GM12878 (cell line): ENCODE measurements at regions not wholly inside any gene's neighbourhood (a gene's known extent, or its start where the extent isn't known, plus 50 kb on each side); places are given as distances from the start of the nearest gene placed in this dataset.

Source experiments
- ATAC-seq: fragments of 200-7000 bp; cut with Tn5 transposase; 3 replicates; pipeline ENCODE4 v1.9.1; 2020; ENCODE audit warnings: mild to moderate bottlenecking, moderate library complexity
- BruUV-seq: library from RNA; stranded (reverse); fragments of 400-500 nt; replicated peaks from 2 replicates; lab custom pipeline; 2021; lab: Mats Ljungman, UMichigan
- CTCF ChIA-PET: fragments of 300-600 bp; sonication (Branson Sonifier 250); formaldehyde crosslinking; extraction: SDS; loops from one replicate; lab custom pipeline; 2021; ENCODE audit warnings: inconsistent platforms; lab: Yijun Ruan, JAX
- POLR2A ChIA-PET: fragments of 350-600 bp; formaldehyde crosslinking; extraction: SDS; loops from one replicate; lab custom pipeline; 2021; ENCODE audit warnings: inconsistent platforms; lab: Charles Lee
- RAD21 ChIA-PET: fragments of 300-600 bp; sonication (Branson Sonifier 250); formaldehyde crosslinking; loops from one replicate; lab custom pipeline; 2023; ENCODE audit warnings: antibody characterized with exemption; ENCODE audit not compliant: unreplicated experiment; lab: Charles Lee
- SMC1A ChIA-PET: fragments of 300-600 bp; sonication (Branson Sonifier 250); formaldehyde crosslinking; loops from one replicate; lab custom pipeline; 2023; ENCODE audit not compliant: unreplicated experiment, uncharacterized antibody; lab: Charles Lee
- DNase-seq: peaks from one replicate; pipeline ENCODE4 v3.0.0-alpha.2; 2011; ENCODE audit warnings: low read depth, low spot score
- FAIRE-seq: peaks from 3 replicates; lab custom pipeline; 2011; peaks lifted over from hg19 to GRCh38; lab: Jason Lieb, UNC
- H2AFZ ChIP-seq: 2 replicates; pipeline ENCODE4 v1.6.0; 2011; ENCODE audit warnings: low read depth, low read length, control low read depth; ENCODE audit not compliant: control insufficient read depth
- H3K27ac ChIP-seq: 2 replicates; pipeline ENCODE4 v1.5.1; 2011; ENCODE audit warnings: control low read depth; ENCODE audit not compliant: control insufficient read depth, insufficient read depth
- H3K27me3 ChIP-seq, 2 experiments: replicated peaks in 1 of 2; 2 replicates each; pipeline versions ENCODE4 v1.6.0 to v1.6.1; 2011; ENCODE audit warnings: low read length in 1 of 2; ENCODE audit not compliant: control insufficient read depth in 2 of 2, insufficient read depth in 2 of 2
- H3K36me3 ChIP-seq, 2 experiments: 2 replicates each; pipeline ENCODE4 v1.5.1; 2011; ENCODE audit warnings: low read length in 1 of 2; ENCODE audit not compliant: control insufficient read depth in 2 of 2, insufficient read depth in 2 of 2
- H3K4me1 ChIP-seq: 2 replicates; pipeline ENCODE4 v1.6.1; 2011; ENCODE audit warnings: mild to moderate bottlenecking, low read length, moderate library complexity, mixed read lengths; ENCODE audit not compliant: control insufficient read depth, insufficient read depth
- H3K4me2 ChIP-seq: 2 replicates; pipeline ENCODE4 v1.6.0; 2011; ENCODE audit warnings: control low read depth; ENCODE audit not compliant: control insufficient read depth, insufficient read depth
- H3K4me3 ChIP-seq: fragments of 200-600 bp; sonication (generic); 2 replicates; pipeline ENCODE4 v1.5.1; 2016
- H3K79me2 ChIP-seq: 2 replicates; pipeline ENCODE4 v1.6.0; 2011; ENCODE audit warnings: low read length; ENCODE audit not compliant: control insufficient read depth, insufficient read depth
- H3K9ac ChIP-seq: 2 replicates; pipeline ENCODE4 v1.8.0; 2011; ENCODE audit warnings: low read length, control low read depth, mixed read lengths; ENCODE audit not compliant: control insufficient read depth, insufficient read depth
- H3K9me3 ChIP-seq: replicated peaks from 3 replicates; pipeline ENCODE4 v1.5.1; 2011; ENCODE audit warnings: mild to moderate bottlenecking, low read length; ENCODE audit not compliant: control insufficient read depth, insufficient read depth
- H4K20me1 ChIP-seq: 2 replicates; pipeline ENCODE4 v1.6.0; 2011; ENCODE audit not compliant: control insufficient read depth, insufficient read depth
- ASH2L ChIP-seq: fragments of 300-600, 200-600 bp; sonication (generic); IDR thresholded peaks from 2 replicates; pipeline ENCODE4 v1.6.1; 2017; ENCODE audit warnings: low read depth, mild to moderate bottlenecking, borderline replicate concordance
- CEBPB ChIP-seq, 2 experiments: fragments of 150-350 bp in 1 of 2; IDR thresholded peaks; 2 replicates each; pipeline ENCODE4 v1.6.1; 2012 to 2014; ENCODE audit warnings: low read depth in 2 of 2, low read length in 2 of 2, borderline replicate concordance in 1 of 2, inconsistent platforms in 1 of 2
- CHD1 ChIP-seq: IDR thresholded peaks from 2 replicates; pipeline ENCODE4 v1.6.1; 2012; ENCODE audit warnings: low read depth, low read length, improper control_type of control experiment
- MEF2A ChIP-seq: IDR thresholded peaks from 2 replicates; pipeline ENCODE4 v1.6.1; 2011; ENCODE audit warnings: low read depth, mild to moderate bottlenecking, low read length, moderate library complexity; ENCODE audit not compliant: insufficient read depth
- MEF2B ChIP-seq: fragments of 450-650 bp; IDR thresholded peaks from 2 replicates; pipeline ENCODE4 v1.6.1; 2018; ENCODE audit warnings: mild to moderate bottlenecking, moderate library complexity; ENCODE audit not compliant: partially characterized antibody, poor library complexity, severe bottlenecking
- PAX8 ChIP-seq: fragments of 450-650 bp; IDR thresholded peaks from 2 replicates; pipeline ENCODE4 v1.6.1; 2017; ENCODE audit warnings: mild to moderate bottlenecking, moderate library complexity
- PML ChIP-seq: IDR thresholded peaks from 2 replicates; pipeline ENCODE4 v1.6.1; 2012; ENCODE audit warnings: low read length, inconsistent platforms
- SREBF1 ChIP-seq: IDR thresholded peaks from 2 replicates; pipeline ENCODE4 v1.6.1; 2012; ENCODE audit warnings: mild to moderate bottlenecking, low read length
- TAF1 ChIP-seq: IDR thresholded peaks from 2 replicates; pipeline ENCODE4 v1.6.1; 2011; ENCODE audit warnings: mild to moderate bottlenecking, low read depth, low read length, borderline replicate concordance
- WGBS: methylation state at CpG from one replicate; pipeline ENCODE4 v1.1.6; 2016; ENCODE audit warnings: low lambda C conversion rate; ENCODE audit not compliant: insufficient replicate concordance, insufficient coverage; ENCODE audit errors: missing lambda C conversion rate; 5-methylcytosine and 5-hydroxymethylcytosine counted together
- in situ Hi-C: fragments of 300-500 bp; cut with MboI; formaldehyde crosslinking; loops from 9 replicates; pipeline ENCODE4 v1.14.3; 2018; ENCODE audit warnings: mixed read lengths
- intact Hi-C: fragments of 100-400 bp; cut with micrococcal nuclease; formaldehyde crosslinking; loops from one replicate; pipeline ENCODE4 v1.14.2; 2022; ENCODE audit not compliant: unreplicated experiment
- TF ChIP-seq, protein P1 (sequence below): IDR thresholded peaks from 2 replicates; pipeline ENCODE4 v1.6.1; 2012; ENCODE audit warnings: mild to moderate bottlenecking, low read depth, low read length

GRCh38 chr12:119262388-119262787 is 72.1 kb upstream of the CCDC60 start:
- H3K9ac ChIP-seq = no peak overlapping the region
- no peak overlapping the region for H3K27ac ChIP-seq
- H3K79me2 ChIP-seq = no peaks in the 10 kb centered on the region
- H2AFZ ChIP-seq = no peak overlapping the region
- H3K36me3 ChIP-seq = no peaks in the 10 kb centered on the region
- H4K20me1 ChIP-seq = no peaks in the 10 kb centered on the region
- in situ Hi-C loops (no loop called here), intact Hi-C loops (no loop called here)
- 42% methylated on average over 2 of the region's 2 CpGs for WGBS
- no peaks in the 10 kb centered on the region; the same call in 2 of the 3 replicates for H3K9me3 ChIP-seq
- POLR2A ChIA-PET = no interaction called here
- no peak for TF ChIP-seq ASH2L
- TF ChIP-seq MEF2B = no peak
- TF ChIP-seq, protein P1, sequence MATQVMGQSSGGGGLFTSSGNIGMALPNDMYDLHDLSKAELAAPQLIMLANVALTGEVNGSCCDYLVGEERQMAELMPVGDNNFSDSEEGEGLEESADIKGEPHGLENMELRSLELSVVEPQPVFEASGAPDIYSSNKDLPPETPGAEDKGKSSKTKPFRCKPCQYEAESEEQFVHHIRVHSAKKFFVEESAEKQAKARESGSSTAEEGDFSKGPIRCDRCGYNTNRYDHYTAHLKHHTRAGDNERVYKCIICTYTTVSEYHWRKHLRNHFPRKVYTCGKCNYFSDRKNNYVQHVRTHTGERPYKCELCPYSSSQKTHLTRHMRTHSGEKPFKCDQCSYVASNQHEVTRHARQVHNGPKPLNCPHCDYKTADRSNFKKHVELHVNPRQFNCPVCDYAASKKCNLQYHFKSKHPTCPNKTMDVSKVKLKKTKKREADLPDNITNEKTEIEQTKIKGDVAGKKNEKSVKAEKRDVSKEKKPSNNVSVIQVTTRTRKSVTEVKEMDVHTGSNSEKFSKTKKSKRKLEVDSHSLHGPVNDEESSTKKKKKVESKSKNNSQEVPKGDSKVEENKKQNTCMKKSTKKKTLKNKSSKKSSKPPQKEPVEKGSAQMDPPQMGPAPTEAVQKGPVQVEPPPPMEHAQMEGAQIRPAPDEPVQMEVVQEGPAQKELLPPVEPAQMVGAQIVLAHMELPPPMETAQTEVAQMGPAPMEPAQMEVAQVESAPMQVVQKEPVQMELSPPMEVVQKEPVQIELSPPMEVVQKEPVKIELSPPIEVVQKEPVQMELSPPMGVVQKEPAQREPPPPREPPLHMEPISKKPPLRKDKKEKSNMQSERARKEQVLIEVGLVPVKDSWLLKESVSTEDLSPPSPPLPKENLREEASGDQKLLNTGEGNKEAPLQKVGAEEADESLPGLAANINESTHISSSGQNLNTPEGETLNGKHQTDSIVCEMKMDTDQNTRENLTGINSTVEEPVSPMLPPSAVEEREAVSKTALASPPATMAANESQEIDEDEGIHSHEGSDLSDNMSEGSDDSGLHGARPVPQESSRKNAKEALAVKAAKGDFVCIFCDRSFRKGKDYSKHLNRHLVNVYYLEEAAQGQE = no peak
- TF ChIP-seq PAX8 = no peak
- TF ChIP-seq SREBF1 = no peak
- no peak for TF ChIP-seq CHD1
- TF ChIP-seq TAF1 = no peak
- no peak for TF ChIP-seq MEF2A
- TF ChIP-seq PML = no peak
- TF ChIP-seq CEBPB (IDR thresholded peaks at IDR 0.05; ENCODE audit: borderline replicate concordance in 1 of 2, low read depth in 2 of 2, low read length in 2 of 2) = no peak
- CTCF ChIA-PET = no interaction called here
- no peak overlapping the region for H3K4me3 ChIP-seq
- RAD21 ChIA-PET = no interaction called here
- H3K4me2 ChIP-seq = no peak overlapping the region
- H3K27me3 ChIP-seq = no peaks in the 10 kb centered on the region
- FAIRE-seq (no peak), DNase-seq (no peak), ATAC-seq (no peak)
- SMC1A ChIA-PET = no interaction called here
- H3K4me1 ChIP-seq = no peaks in the 10 kb centered on the region
- no TSS peak for BruUV-seq
